GM18867 (cell line): ENCODE measurements at regions not wholly inside any gene's neighbourhood (a gene's known extent, or its start where the extent isn't known, plus 50 kb on each side); places are given as distances from the start of the nearest gene placed in this dataset.
"Not testable (repeated sequence)": the region's sequence is repeated elsewhere in the genome, so short reads cannot be mapped to it uniquely, and the experiment has no call there.

ENCODE experiments used
- ATAC-seq: cut with Tn5 transposase; IDR thresholded peaks from one replicate; pipeline ENCODE4 v1.9.1; 2021; ENCODE audit warnings: mild to moderate bottlenecking, moderate library complexity; ENCODE audit not compliant: unreplicated experiment

- ATAC-seq = not testable (repeated sequence)
These were observed 155.2 kb upstream of the TPTE start for GRCh38 chr21:10366210-10366609.

- not testable (repeated sequence) for ATAC-seq
These were observed 153.8 kb upstream of the TPTE start for GRCh38 chr21:10367586-10367985.

GRCh38 chr21:10368323-10368798, 153.0 kb upstream of the TPTE start:
- ATAC-seq = not testable (repeated sequence)

- not testable (repeated sequence) for ATAC-seq
These were observed 152.1 kb upstream of the TPTE start for GRCh38 chr21:10369289-10369688.

GRCh38 chr21:10377758-10378157, 143.6 kb upstream of the TPTE start:
- not testable (repeated sequence) for ATAC-seq

- ATAC-seq = not testable (repeated sequence)
These were observed 141.6 kb upstream of the TPTE start for GRCh38 chr21:10379816-10380215.

GRCh38 chr21:10381687-10382060, 139.7 kb upstream of the TPTE start:
- ATAC-seq = not testable (repeated sequence)

- not testable (repeated sequence) for ATAC-seq
These were observed 139.2 kb upstream of the TPTE start for GRCh38 chr21:10382135-10382534.

- not testable (repeated sequence) for ATAC-seq
These were observed 138.8 kb upstream of the TPTE start for GRCh38 chr21:10382580-10382979.

GRCh38 chr21:10383571-10383970, 137.8 kb upstream of the TPTE start:
- not testable (repeated sequence) for ATAC-seq

- ATAC-seq = not testable (repeated sequence)
These were observed 137.0 kb upstream of the TPTE start for GRCh38 chr21:10384304-10384861.

- ATAC-seq = not testable (repeated sequence)
These were observed 136.2 kb upstream of the TPTE start for GRCh38 chr21:10385202-10385601.

GRCh38 chr21:10385898-10386527, 135.4 kb upstream of the TPTE start:
- not testable (repeated sequence) for ATAC-seq

GRCh38 chr21:10387692-10388450, 133.5 kb upstream of the TPTE start:
- ATAC-seq = not testable (repeated sequence)

GRCh38 chr21:10388625-10389024, 132.8 kb upstream of the TPTE start:
- not testable (repeated sequence) for ATAC-seq

GRCh38 chr21:10392301-10392700, 129.1 kb upstream of the TPTE start:
- ATAC-seq = not testable (repeated sequence)

- not testable (repeated sequence) for ATAC-seq
These were observed 125.4 kb upstream of the TPTE start for GRCh38 chr21:10395963-10396362.

GRCh38 chr21:10397495-10397915, 123.9 kb upstream of the TPTE start:
- not testable (repeated sequence) for ATAC-seq

GRCh38 chr21:10398692-10399489, 122.5 kb upstream of the TPTE start:
- not testable (repeated sequence) for ATAC-seq

GRCh38 chr21:10400622-10401361, 120.6 kb upstream of the TPTE start:
- ATAC-seq = not testable (repeated sequence)
